Lower leg skin (tissue), 3 donors: ENCODE measurements at regions not wholly inside any gene's neighbourhood (a gene's known extent, or its start where the extent isn't known, plus 50 kb on each side); places are given as distances from the start of the nearest gene placed in this dataset.

Experiments used
- POLR2A ChIP-seq, 2 donors: fragments of 450-650 bp; IDR thresholded peaks; one replicate each; pipeline ENCODE4 v1.6.1; 2016 to 2017; ENCODE audit warnings: antibody characterized with exemption in 2 of 2, mild to moderate bottlenecking in 1 of 2, moderate library complexity in 1 of 2
- TF ChIP-seq, protein P1 (sequence below), 3 donors: fragments of 450-650 bp; IDR thresholded peaks; one replicate each; pipeline ENCODE4 v1.5.1; 2016; ENCODE audit warnings: antibody characterized with exemption in 3 of 3, mild to moderate bottlenecking in 3 of 3, moderate library complexity in 2 of 3

- TF ChIP-seq, protein P1, sequence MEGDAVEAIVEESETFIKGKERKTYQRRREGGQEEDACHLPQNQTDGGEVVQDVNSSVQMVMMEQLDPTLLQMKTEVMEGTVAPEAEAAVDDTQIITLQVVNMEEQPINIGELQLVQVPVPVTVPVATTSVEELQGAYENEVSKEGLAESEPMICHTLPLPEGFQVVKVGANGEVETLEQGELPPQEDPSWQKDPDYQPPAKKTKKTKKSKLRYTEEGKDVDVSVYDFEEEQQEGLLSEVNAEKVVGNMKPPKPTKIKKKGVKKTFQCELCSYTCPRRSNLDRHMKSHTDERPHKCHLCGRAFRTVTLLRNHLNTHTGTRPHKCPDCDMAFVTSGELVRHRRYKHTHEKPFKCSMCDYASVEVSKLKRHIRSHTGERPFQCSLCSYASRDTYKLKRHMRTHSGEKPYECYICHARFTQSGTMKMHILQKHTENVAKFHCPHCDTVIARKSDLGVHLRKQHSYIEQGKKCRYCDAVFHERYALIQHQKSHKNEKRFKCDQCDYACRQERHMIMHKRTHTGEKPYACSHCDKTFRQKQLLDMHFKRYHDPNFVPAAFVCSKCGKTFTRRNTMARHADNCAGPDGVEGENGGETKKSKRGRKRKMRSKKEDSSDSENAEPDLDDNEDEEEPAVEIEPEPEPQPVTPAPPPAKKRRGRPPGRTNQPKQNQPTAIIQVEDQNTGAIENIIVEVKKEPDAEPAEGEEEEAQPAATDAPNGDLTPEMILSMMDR (IDR thresholded peaks at IDR 0.05): no peak
- no peak for TF ChIP-seq POLR2A (IDR thresholded peaks at IDR 0.05)
Observed at GRCh38 chr20:58103961-58104360, 124.5 kb downstream of the ANKRD60 start.
